Effector memory CD8-positive, alpha-beta T cell (primary cell): ENCODE measurements at regions not wholly inside any gene's neighbourhood (a gene's known extent, or its start where the extent isn't known, plus 50 kb on each side); places are given as distances from the start of the nearest gene placed in this dataset.
"Not testable (repeated sequence)": the region's sequence is repeated elsewhere in the genome, so short reads cannot be mapped to it uniquely, and the experiment has no call there.

ENCODE experiments used
- ATAC-seq: fragments of 150-1000 bp; cut with Tn5 transposase; replicated peaks from 2 replicates; pipeline ENCODE4 v1.10.0; 2021; ENCODE audit warnings: mild to moderate bottlenecking, moderate library complexity
- DNase-seq, 3 experiments: peaks; one replicate each; pipeline ENCODE4 v3.0.0; 2021
- H3K27ac Mint-ChIP-seq, 2 donors: one replicate each; pipeline ENCODE4 v1.8.0; 2022; ENCODE audit warnings: mild to moderate bottlenecking in 2 of 2, mixed read lengths in 2 of 2, moderate library complexity in 2 of 2
- H3K27me3 Mint-ChIP-seq, 2 donors: one replicate each; pipeline ENCODE4 v1.8.0; 2022; ENCODE audit warnings: mixed read lengths in 2 of 2
- H3K36me3 Mint-ChIP-seq: one replicate; pipeline ENCODE4 v1.8.0; 2022; ENCODE audit warnings: mild to moderate bottlenecking, moderate library complexity, mixed read lengths; ENCODE audit not compliant: insufficient read depth
- H3K4me1 Mint-ChIP-seq, 2 donors: one replicate each; pipeline ENCODE4 v1.8.0; 2022; ENCODE audit warnings: low read depth in 2 of 2, mixed read lengths in 2 of 2
- H3K4me3 Mint-ChIP-seq, 2 donors: one replicate each; pipeline ENCODE4 v1.8.0; 2022; ENCODE audit warnings: mild to moderate bottlenecking in 2 of 2, mixed read lengths in 2 of 2, moderate library complexity in 2 of 2
- H3K9me3 Mint-ChIP-seq, 2 donors: one replicate each; pipeline ENCODE4 v1.8.0; 2022; ENCODE audit warnings: mixed read lengths in 2 of 2

DNA sequence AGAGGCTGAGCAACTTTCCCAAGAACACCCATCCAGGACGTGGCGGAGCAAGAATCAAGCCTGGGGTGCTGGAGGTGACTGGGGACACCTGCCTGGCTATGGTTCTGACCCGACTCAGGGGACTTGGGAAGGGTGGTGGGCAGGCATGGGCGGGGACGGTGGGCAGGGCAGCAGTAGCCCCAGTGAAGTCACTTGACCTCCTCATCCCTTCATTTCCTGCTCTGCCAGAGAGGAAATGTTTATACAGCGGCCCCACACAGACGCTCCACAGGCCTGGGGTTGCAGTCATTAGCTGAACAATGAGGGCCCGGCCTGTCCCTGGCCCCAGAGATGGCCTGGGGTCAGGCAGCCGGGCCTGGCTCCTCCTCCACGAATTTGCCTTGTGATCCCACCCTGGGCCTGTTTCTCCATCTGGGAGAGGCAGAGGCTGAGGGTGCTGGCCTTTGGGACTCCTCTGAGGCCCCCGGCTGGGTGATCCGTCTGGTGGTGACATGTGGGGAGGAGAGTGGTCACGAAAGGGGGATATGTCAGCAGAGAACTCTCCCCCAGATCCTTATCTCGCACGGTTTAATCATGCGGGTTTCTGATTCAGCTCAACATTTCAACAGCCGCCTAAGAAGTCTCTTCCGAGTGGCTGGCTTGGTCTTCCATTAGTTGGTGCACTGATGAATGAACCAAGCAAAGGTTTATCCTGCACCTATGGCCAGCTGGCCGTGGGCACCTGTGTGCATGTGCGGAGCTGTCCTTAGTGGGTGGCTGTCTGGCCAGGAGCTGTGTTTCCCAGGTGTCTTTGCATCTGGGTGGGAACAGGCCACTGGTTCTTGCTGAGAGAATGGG is 175.9 kb downstream of the IRF8 start:
- H3K9me3 Mint-ChIP-seq, result no peaks in the 10 kb centered on the region
- ATAC-seq (no peak), DNase-seq (no peak)
- no peaks in the 10 kb centered on the region for H3K36me3 Mint-ChIP-seq
- no peak overlapping the region for H3K27ac Mint-ChIP-seq
- H3K4me1 Mint-ChIP-seq, result peaks cover 0 to 2% of the 10 kb centered on the region in 2 donors
- no peak overlapping the region for H3K4me3 Mint-ChIP-seq
- peaks cover 39 to 93% of the 10 kb centered on the region in 2 donors for H3K27me3 Mint-ChIP-seq

GRCh38 chr16:86075488-86075785 is 176.5 kb downstream of the IRF8 start:
- H3K36me3 Mint-ChIP-seq, result no peaks in the 10 kb centered on the region
- DNase-seq, result no peak
- H3K4me3 Mint-ChIP-seq, result no peak overlapping the region
- no peak for ATAC-seq
- H3K27ac Mint-ChIP-seq, result no peak overlapping the region
- H3K9me3 Mint-ChIP-seq, result no peaks in the 10 kb centered on the region
- peaks cover 39 to 93% of the 10 kb centered on the region in 2 donors for H3K27me3 Mint-ChIP-seq
- no peaks in the 10 kb centered on the region for H3K4me1 Mint-ChIP-seq

DNA sequence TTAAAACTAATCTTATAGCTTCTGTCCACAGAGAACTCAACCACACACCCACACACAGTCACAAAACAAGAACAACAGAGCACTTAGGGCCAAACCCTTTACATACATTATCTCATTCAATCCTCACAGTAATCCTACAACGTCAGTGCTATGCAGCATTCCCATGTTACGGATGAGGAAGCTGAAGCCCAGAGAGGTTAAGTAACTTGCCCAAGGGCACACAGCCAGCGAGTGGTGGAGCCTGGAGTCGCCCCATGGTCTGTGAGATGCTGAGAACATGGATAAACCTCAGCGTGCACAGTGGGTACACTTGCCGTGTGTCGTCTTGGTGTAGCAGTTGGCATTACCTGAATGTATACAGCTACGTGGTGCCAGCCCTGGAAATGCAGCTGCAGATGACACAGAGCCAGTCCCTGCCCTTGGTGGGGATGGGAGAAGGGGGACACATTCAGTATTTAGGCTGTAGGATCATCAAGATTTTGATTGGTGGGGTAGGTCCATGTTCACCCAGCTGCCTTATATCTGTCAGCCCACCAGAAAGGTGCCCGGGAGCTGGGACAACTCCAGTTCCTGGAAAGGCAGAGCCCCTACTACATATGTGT is 177.0 kb downstream of the IRF8 start:
- H3K4me1 Mint-ChIP-seq, result no peaks in the 10 kb centered on the region
- no peak overlapping the region for H3K27ac Mint-ChIP-seq
- H3K9me3 Mint-ChIP-seq, result no peaks in the 10 kb centered on the region
- ATAC-seq (no peak), DNase-seq (no peak)
- H3K36me3 Mint-ChIP-seq, result no peaks in the 10 kb centered on the region
- no peak overlapping the region for H3K4me3 Mint-ChIP-seq
- peaks cover 36 to 88% of the 10 kb centered on the region in 2 donors for H3K27me3 Mint-ChIP-seq

DNA sequence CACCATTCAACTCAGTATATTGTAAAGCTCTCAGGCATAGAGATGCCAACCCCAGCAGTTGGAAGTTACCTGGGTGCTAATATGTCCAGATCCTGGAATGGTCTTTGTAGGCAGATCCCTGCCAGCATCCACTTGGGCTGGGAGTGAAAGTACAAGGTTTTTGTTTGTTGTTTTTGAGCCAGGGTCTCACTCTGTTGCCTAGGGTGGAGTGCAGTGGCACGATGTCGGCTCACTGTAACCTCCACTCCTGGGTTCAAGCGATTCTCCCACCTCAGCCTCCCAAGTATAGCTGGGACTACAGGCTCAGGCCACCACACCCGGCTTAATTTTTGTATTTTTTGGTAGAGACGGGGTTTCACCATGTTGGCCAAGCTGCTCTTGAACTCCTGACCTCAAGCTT is 177.6 kb downstream of the IRF8 start:
- no peak for ATAC-seq
- Mint-ChIP-seq H3K36me3 (no peaks in the 10 kb centered on the region), H3K27me3 (peaks cover 36 to 81% of the 10 kb centered on the region in 2 donors), H3K4me3 (no peak overlapping the region), H3K9me3 (no peaks in the 10 kb centered on the region), H3K27ac (no peak overlapping the region), H3K4me1 (no peaks in the 10 kb centered on the region)
- DNase-seq, result no peak

DNA sequence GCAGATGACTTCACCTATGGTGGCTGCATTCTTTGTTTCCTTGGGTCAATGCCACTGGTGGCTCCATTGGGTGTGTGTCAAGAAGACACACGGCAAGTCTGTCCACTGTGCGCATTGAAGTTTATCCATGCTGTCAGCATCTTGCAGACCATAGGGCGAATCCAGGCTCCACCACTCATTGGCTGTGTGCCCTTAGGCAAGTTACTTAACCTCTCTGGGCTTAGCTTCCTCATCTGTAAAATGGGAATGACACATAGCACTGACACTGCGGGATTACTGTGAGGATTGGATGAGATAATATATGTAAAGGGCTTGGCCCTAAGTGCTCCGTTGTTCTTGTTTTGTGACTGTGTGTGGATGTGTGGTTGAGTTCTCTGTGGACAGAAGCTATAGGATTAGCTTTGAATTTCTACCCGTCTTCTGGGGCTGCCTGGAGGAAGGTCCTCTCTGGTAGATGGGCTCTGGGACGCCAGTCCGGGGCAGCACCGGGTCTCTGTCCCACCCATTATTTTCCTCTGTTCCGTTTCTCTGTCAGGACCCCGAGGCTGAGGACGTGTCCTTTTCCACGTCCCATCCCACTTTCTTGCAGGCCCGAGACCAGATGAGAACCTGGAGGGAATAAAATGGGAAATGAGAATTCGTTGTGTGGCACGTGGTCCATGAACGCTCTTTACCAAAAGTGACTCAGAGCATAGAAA is 178.4 kb downstream of the IRF8 start:
- H3K27me3 Mint-ChIP-seq, result peaks cover 33 to 80% of the 10 kb centered on the region in 2 donors
- H3K4me1 Mint-ChIP-seq, result no peaks in the 10 kb centered on the region
- H3K36me3 Mint-ChIP-seq, result no peaks in the 10 kb centered on the region
- H3K9me3 Mint-ChIP-seq, result no peaks in the 10 kb centered on the region
- no peak overlapping the region for H3K4me3 Mint-ChIP-seq
- H3K27ac Mint-ChIP-seq, result no peak overlapping the region
- DNase-seq (no peak), ATAC-seq (no peak)

DNA sequence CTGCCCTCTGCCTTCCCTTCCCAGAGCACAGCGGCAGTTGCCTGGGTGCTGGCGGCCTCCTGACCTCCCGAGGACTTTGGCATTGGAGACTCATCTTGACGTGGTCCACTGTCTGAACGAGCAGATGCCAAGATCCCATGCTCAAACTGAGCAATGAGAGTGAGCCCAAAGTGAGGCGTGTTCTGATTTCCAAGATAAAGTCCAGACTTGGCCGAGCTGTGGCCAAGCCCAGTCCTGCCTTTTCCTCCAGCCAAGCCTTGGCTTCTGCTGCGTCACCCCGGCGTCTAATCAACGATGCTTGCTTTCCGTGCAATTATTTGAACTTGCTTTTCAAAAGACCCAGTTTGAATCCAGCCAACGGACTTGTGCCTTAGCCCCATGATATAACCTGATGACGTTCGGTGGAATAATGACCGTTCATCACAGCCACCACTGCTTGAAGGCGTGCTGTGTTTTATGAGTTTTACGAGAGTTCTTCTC is 179.2 kb downstream of the IRF8 start:
- no peaks in the 10 kb centered on the region for H3K36me3 Mint-ChIP-seq

GRCh38 chr16:86078711-86079110 is 179.7 kb downstream of the IRF8 start:
- H3K9me3 Mint-ChIP-seq, H3K4me1 Mint-ChIP-seq, H3K4me3 Mint-ChIP-seq, DNase-seq, H3K27ac Mint-ChIP-seq, H3K36me3 Mint-ChIP-seq, ATAC-seq: not testable (repeated sequence)
- H3K27me3 Mint-ChIP-seq, result peaks cover 29 to 79% of the 10 kb centered on the region in 2 donors

More for the DNA sequence above, 179.2 kb downstream of the IRF8 start:
- H3K4me3 Mint-ChIP-seq, result no peak overlapping the region
- no peaks in the 10 kb centered on the region for H3K9me3 Mint-ChIP-seq
- H3K27me3 Mint-ChIP-seq, result peaks cover 32 to 79% of the 10 kb centered on the region in 2 donors
- H3K4me1 Mint-ChIP-seq, result no peaks in the 10 kb centered on the region
- no peak overlapping the region for H3K27ac Mint-ChIP-seq
- no peak for ATAC-seq
- DNase-seq, result no peak

DNA sequence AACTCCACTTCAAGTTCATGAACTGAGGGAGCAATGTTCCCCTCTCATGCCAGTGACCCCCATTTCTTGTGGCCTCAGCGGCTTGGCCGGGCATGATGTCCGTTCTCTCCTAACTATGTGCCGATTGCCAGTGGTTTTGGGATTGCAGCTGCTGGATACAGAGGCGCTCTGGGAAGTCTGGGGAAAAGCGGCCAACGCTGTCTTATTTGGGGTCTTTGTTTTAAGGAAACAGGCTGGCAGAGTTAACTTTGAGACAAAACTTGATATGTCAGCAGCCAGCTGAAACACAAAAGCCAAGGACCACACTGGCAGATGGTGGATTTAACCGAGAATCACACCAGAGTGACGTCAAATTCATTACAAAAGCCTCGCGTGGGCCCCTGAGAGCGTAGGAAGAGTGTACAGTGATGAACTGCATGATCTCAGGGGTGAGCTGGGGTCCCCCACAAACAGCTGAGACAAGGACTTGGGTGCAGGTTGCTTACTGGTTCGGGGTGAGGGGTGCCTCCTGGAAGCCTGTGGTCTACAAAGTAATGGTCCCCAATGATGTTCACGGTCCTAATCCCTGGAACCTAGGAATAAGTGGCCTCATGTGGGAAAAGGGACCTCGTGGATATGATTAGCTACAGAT is 180.4 kb downstream of the IRF8 start:
- Mint-ChIP-seq H3K9me3 (no peaks in the 10 kb centered on the region), H3K36me3 (no peaks in the 10 kb centered on the region), H3K27me3 (peaks cover 23 to 74% of the 10 kb centered on the region in 2 donors), H3K4me3 (no peak overlapping the region), H3K27ac (no peak overlapping the region), H3K4me1 (no peaks in the 10 kb centered on the region)
- no peak for DNase-seq
- ATAC-seq, result no peak

GRCh38 chr16:86080131-86080875 is 181.3 kb downstream of the IRF8 start:
- no peak overlapping the region for H3K27ac Mint-ChIP-seq
- peaks cover 23 to 65% of the 10 kb centered on the region in 2 donors for H3K27me3 Mint-ChIP-seq
- DNase-seq (no peak), ATAC-seq (no peak)
- no peaks in the 10 kb centered on the region for H3K9me3 Mint-ChIP-seq
- no peak overlapping the region for H3K4me3 Mint-ChIP-seq
- H3K4me1 Mint-ChIP-seq, result no peaks in the 10 kb centered on the region
- H3K36me3 Mint-ChIP-seq, result no peaks in the 10 kb centered on the region

GRCh38 chr16:86080982-86081381 is 182.0 kb downstream of the IRF8 start:
- Mint-ChIP-seq H3K36me3 (no peaks in the 10 kb centered on the region), H3K27ac (no peak overlapping the region), H3K9me3 (no peaks in the 10 kb centered on the region), H3K4me3 (no peak overlapping the region), H3K27me3 (peaks cover 23 to 58% of the 10 kb centered on the region in 2 donors), H3K4me1 (no peaks in the 10 kb centered on the region)
- no peak for DNase-seq
- ATAC-seq, result no peak

DNA sequence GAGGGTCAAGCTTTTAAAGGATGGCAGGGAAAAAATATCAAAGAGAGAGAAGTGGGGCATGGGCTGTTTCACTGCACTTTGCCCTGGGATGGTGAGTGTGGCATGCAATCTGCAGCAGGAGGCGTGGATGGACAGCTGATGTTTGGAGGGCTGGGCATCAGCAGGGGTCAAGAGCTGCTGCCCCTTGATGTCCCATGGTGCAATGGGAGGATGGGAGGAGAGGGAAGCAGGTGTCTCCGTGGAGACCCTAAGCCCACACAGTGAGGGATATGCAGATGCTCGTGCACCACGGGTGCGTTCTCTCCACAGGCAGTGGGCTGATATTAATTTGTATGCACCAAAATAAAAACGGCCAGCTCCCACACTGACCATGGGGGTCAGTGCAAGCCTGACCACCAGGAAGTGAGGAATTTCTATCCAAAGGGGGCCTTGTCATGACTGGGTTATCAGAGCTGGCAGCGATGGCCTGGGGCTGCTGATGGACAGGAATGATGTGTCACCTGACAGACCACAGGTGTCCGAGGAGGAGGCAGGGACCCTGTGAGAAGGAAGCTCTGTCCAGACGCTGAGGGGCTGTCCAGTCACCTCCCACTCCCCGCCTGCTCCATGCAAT is 183.6 kb downstream of the IRF8 start:
- no peaks in the 10 kb centered on the region for H3K4me1 Mint-ChIP-seq
- ATAC-seq (no peak), DNase-seq (no peak)
- no peaks in the 10 kb centered on the region for H3K36me3 Mint-ChIP-seq
- peaks cover 23 to 56% of the 10 kb centered on the region in 2 donors for H3K27me3 Mint-ChIP-seq
- no peaks in the 10 kb centered on the region for H3K9me3 Mint-ChIP-seq
- peak overlapping the region in 1 of 2 donors; percentile 42 for H3K27ac Mint-ChIP-seq
- no peak overlapping the region for H3K4me3 Mint-ChIP-seq

- Mint-ChIP-seq H3K27ac (no peak overlapping the region), H3K27me3 (peaks cover 23 to 50% of the 10 kb centered on the region in 2 donors), H3K4me3 (no peak overlapping the region), H3K36me3 (no peaks in the 10 kb centered on the region), H3K9me3 (no peaks in the 10 kb centered on the region), H3K4me1 (no peaks in the 10 kb centered on the region)
- ATAC-seq (no peak), DNase-seq (no peak)
Measured at GRCh38 chr16:86083382-86084002, 184.5 kb downstream of the IRF8 start.
